ENCODE measurements at regions not wholly inside any gene's neighbourhood (a gene's known extent, or its start where the extent isn't known, plus 50 kb on each side); places are given as distances from the start of the nearest gene placed in this dataset.

GRCh38 chr7:28298870-28299518 lies 113.3 kb upstream of the CREB5 start:
- CTCF ChIA-PET, result interaction anchor here (0.6 to 1.6 kb wide), 20 partner anchors 8 to 1110 kb away, joined by 3 to 8 read pairs (median 3); no protein-coding TSS in a partner anchor
- POLR2A ChIA-PET, result no interaction called here
- Histone ChIP-seq H3K27ac (ENCODE audit: extremely low read depth, low read depth, low read length) (no peak overlapping the region; the same call in 1 of the 2 replicates), H3K4me1 (ENCODE audit: control insufficient read depth, insufficient read depth, low read length) (peaks cover 25% of the 10 kb centered on the region), H3K36me3 (ENCODE audit: control insufficient read depth in 2 of 2, insufficient read depth in 1 of 2, low read length in 2 of 2) (no peaks in the 10 kb centered on the region), H3K4me3 (ENCODE audit: low read depth, low read length) (no peak overlapping the region), H3K9me3 (ENCODE audit: control insufficient read depth, insufficient read depth, low read depth, low read length) (no peaks in the 10 kb centered on the region)
- peak; percentile 37; the same call in 1 of the 2 replicates for TF ChIP-seq ZNF335 (tag by site-specific recombination; conservative IDR thresholded peaks at IDR 0.05)
- TF ChIP-seq ZNF561 (tag by site-specific recombination; IDR thresholded peaks at IDR 0.05; ENCODE audit: borderline replicate concordance), result no peak
- no peak for TF ChIP-seq ZNF10 (tag by site-specific recombination; IDR thresholded peaks at IDR 0.05)
- TF ChIP-seq, protein P1, sequence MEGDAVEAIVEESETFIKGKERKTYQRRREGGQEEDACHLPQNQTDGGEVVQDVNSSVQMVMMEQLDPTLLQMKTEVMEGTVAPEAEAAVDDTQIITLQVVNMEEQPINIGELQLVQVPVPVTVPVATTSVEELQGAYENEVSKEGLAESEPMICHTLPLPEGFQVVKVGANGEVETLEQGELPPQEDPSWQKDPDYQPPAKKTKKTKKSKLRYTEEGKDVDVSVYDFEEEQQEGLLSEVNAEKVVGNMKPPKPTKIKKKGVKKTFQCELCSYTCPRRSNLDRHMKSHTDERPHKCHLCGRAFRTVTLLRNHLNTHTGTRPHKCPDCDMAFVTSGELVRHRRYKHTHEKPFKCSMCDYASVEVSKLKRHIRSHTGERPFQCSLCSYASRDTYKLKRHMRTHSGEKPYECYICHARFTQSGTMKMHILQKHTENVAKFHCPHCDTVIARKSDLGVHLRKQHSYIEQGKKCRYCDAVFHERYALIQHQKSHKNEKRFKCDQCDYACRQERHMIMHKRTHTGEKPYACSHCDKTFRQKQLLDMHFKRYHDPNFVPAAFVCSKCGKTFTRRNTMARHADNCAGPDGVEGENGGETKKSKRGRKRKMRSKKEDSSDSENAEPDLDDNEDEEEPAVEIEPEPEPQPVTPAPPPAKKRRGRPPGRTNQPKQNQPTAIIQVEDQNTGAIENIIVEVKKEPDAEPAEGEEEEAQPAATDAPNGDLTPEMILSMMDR (tag by site-specific recombination; IDR thresholded peaks at IDR 0.05), result peak; percentile 12; the same call in 1 of the 2 replicates
- peak; percentile 84 for TF ChIP-seq ZNF692 (tag by site-specific recombination; IDR thresholded peaks at IDR 0.05)
- TF ChIP-seq ZNF654 (tag by site-specific recombination; IDR thresholded peaks at IDR 0.05; ENCODE audit: low read depth), result peak; percentile 69
- no peak for TF ChIP-seq REST (tag by site-specific recombination; IDR thresholded peaks at IDR 0.05)
- no peak for TF ChIP-seq ZEB2 (tag by site-specific recombination; IDR thresholded peaks at IDR 0.05)

GRCh38 chr7:28299556-28299955 lies 112.8 kb upstream of the CREB5 start:
- Histone ChIP-seq H3K27ac (ENCODE audit: extremely low read depth, low read depth, low read length) (no peak overlapping the region), H3K4me1 (ENCODE audit: control insufficient read depth, insufficient read depth, low read length) (peaks cover 26% of the 10 kb centered on the region), H3K36me3 (ENCODE audit: control insufficient read depth in 2 of 2, insufficient read depth in 1 of 2, low read length in 2 of 2) (no peaks in the 10 kb centered on the region), H3K4me3 (ENCODE audit: low read depth, low read length) (no peak overlapping the region), H3K9me3 (ENCODE audit: control insufficient read depth, insufficient read depth, low read depth, low read length) (no peaks in the 10 kb centered on the region)
- ChIA-PET CTCF (interaction anchor here (0.6 to 1.6 kb wide), 19 partner anchors 9 to 1109 kb away, joined by 3 to 8 read pairs (median 3); no protein-coding TSS in a partner anchor), POLR2A (no interaction called here)
- TF ChIP-seq ZNF423 (tag by site-specific recombination; IDR thresholded peaks at IDR 0.05) (no peak), ZNF777 (tag by site-specific recombination; IDR thresholded peaks at IDR 0.05; ENCODE audit: borderline replicate concordance) (no peak), FEZF1 (tag by site-specific recombination; IDR thresholded peaks at IDR 0.05) (no peak), ZNF433 (tag by site-specific recombination; IDR thresholded peaks at IDR 0.05; ENCODE audit: low read depth) (no peak), ZNF521 (tag by site-specific recombination; IDR thresholded peaks at IDR 0.05) (no peak), ZNF133 (tag by site-specific recombination; IDR thresholded peaks at IDR 0.05) (no peak), SP7 (tag by site-specific recombination; IDR thresholded peaks at IDR 0.05) (no peak), ZNF148 (tag by site-specific recombination; IDR thresholded peaks at IDR 0.05; ENCODE audit: borderline replicate concordance) (no peak), ZFP41 (tag by site-specific recombination; IDR thresholded peaks at IDR 0.05; ENCODE audit: borderline replicate concordance) (no peak)
